ENCODE measurements at regions not wholly inside any gene's neighbourhood (a gene's known extent, or its start where the extent isn't known, plus 50 kb on each side); places are given as distances from the start of the nearest gene placed in this dataset.

DNA sequence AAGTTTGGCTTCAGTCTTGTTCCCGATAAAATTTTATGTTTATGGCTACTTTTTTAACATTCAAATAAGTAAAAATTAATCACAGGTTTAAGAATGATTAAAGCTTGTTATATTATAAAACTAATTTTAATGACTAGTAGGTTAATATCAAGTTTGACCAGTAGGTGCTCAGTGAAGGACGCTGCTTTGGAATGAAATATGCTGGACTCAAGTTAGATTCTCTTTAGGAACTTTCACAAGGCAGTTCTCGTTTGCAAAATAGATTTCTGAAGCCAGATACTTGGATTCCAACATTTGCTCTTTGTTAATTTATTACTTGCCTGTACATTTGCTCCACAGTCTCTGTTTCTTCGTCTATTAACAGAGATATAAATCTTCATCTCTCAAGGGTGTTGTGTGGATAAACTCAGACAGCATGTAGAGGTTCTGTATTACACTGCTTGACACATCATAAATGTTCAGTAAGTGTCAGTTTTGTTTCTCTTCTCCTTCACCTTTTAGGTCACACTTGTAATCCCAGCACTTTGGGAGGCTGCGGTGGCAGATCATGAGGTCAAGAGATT lies 432.8 kb upstream of the CHRM3 start:
- H3K27ac Mint-ChIP-seq = no peak overlapping the region
- POLR2A ChIA-PET = no interaction called here
- TF ChIP-seq, protein P1, sequence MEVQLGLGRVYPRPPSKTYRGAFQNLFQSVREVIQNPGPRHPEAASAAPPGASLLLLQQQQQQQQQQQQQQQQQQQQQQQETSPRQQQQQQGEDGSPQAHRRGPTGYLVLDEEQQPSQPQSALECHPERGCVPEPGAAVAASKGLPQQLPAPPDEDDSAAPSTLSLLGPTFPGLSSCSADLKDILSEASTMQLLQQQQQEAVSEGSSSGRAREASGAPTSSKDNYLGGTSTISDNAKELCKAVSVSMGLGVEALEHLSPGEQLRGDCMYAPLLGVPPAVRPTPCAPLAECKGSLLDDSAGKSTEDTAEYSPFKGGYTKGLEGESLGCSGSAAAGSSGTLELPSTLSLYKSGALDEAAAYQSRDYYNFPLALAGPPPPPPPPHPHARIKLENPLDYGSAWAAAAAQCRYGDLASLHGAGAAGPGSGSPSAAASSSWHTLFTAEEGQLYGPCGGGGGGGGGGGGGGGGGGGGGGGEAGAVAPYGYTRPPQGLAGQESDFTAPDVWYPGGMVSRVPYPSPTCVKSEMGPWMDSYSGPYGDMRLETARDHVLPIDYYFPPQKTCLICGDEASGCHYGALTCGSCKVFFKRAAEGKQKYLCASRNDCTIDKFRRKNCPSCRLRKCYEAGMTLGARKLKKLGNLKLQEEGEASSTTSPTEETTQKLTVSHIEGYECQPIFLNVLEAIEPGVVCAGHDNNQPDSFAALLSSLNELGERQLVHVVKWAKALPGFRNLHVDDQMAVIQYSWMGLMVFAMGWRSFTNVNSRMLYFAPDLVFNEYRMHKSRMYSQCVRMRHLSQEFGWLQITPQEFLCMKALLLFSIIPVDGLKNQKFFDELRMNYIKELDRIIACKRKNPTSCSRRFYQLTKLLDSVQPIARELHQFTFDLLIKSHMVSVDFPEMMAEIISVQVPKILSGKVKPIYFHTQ (CRISPR knock-in tag; IDR thresholded peaks at IDR 0.05) = no peak
- TF ChIP-seq, protein P2, sequence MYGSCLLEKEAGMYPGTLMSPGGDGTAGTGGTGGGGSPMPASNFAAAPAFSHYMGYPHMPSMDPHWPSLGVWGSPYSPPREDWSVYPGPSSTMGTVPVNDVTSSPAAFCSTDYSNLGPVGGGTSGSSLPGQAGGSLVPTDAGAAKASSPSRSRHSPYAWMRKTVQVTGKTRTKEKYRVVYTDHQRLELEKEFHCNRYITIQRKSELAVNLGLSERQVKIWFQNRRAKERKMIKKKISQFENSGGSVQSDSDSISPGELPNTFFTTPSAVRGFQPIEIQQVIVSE (CRISPR knock-in tag; IDR thresholded peaks at IDR 0.05; ENCODE audit: borderline replicate concordance) = peak; percentile 59; the same call in 1 of the 2 replicates
- H3K4me1 Mint-ChIP-seq = peaks cover 18% of the 10 kb centered on the region
- no peak overlapping the region for H3K4me3 Mint-ChIP-seq
- no peaks in the 10 kb centered on the region for H3K9me3 Mint-ChIP-seq
- ATAC-seq = no peak
- no peak for DNase-seq (ENCODE audit: low spot score)
- CTCF ChIA-PET = interaction anchor here (0.7 to 1.6 kb wide), 5 partner anchors 9 to 1102 kb away, joined by 3 to 6 read pairs (median 3); no protein-coding TSS in a partner anchor
- no peaks in the 10 kb centered on the region for H3K36me3 Mint-ChIP-seq
- H3K27me3 Mint-ChIP-seq (ENCODE audit: low read depth) = no peaks in the 10 kb centered on the region

DNA sequence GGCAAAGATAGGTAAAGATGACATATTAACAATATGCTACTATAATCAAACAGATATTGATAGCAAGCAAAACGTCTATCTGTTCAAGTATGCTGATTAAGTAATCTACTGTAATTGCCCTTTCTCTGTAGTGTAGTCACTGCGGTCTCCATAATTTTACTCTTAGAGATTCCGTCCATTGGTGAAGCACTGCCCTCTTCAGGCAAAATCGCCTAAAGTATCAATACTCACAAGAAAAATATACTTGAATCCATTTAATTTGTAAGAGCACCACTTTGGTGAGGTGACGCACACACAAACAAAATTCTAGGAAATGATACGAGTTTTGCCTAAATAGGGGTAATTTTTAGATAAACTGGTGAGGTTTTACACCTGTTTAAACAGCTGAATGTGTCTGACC lies 434.6 kb upstream of the CHRM3 start:
- DNase-seq (ENCODE audit: low spot score) = no peak
- peaks cover 18% of the 10 kb centered on the region for H3K4me1 Mint-ChIP-seq
- CTCF ChIA-PET = no interaction called here
- ATAC-seq = peak; percentile 72
- H3K27me3 Mint-ChIP-seq (ENCODE audit: low read depth) = no peaks in the 10 kb centered on the region
- no peaks in the 10 kb centered on the region for H3K36me3 Mint-ChIP-seq
- TF ChIP-seq RELA (CRISPR knock-in tag; IDR thresholded peaks at IDR 0.05; ENCODE audit: borderline replicate concordance) (no peak), ZNF416 (CRISPR knock-in tag; IDR thresholded peaks at IDR 0.05) (no peak), FOXJ3 (CRISPR knock-in tag; IDR thresholded peaks at IDR 0.05; ENCODE audit: borderline replicate concordance) (no peak), CBFB (CRISPR knock-in tag; IDR thresholded peaks at IDR 0.05; ENCODE audit: low read depth) (no peak), JUN (CRISPR knock-in tag; IDR thresholded peaks at IDR 0.05) (no peak), OVOL2 (CRISPR knock-in tag; IDR thresholded peaks at IDR 0.05; ENCODE audit: borderline replicate concordance) (no peak), SP1 (CRISPR knock-in tag; conservative IDR thresholded peaks at IDR 0.05) (no peak)
- TF ChIP-seq, protein P2 (CRISPR knock-in tag; IDR thresholded peaks at IDR 0.05; ENCODE audit: borderline replicate concordance) = no peak
- TF ChIP-seq, protein P3, sequence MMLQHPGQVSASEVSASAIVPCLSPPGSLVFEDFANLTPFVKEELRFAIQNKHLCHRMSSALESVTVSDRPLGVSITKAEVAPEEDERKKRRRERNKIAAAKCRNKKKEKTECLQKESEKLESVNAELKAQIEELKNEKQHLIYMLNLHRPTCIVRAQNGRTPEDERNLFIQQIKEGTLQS (CRISPR knock-in tag; conservative IDR thresholded peaks at IDR 0.05) = no peak
- TF ChIP-seq, protein P4, sequence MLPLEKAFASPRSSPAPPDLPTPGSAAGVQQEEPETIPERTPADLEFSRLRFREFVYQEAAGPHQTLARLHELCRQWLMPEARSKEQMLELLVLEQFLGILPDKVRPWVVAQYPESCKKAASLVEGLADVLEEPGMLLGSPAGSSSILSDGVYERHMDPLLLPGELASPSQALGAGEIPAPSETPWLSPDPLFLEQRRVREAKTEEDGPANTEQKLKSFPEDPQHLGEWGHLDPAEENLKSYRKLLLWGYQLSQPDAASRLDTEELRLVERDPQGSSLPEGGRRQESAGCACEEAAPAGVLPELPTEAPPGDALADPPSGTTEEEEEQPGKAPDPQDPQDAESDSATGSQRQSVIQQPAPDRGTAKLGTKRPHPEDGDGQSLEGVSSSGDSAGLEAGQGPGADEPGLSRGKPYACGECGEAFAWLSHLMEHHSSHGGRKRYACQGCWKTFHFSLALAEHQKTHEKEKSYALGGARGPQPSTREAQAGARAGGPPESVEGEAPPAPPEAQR (CRISPR knock-in tag; IDR thresholded peaks at IDR 0.05) = no peak
- TF ChIP-seq, protein P5, sequence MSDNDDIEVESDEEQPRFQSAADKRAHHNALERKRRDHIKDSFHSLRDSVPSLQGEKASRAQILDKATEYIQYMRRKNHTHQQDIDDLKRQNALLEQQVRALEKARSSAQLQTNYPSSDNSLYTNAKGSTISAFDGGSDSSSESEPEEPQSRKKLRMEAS (CRISPR knock-in tag; IDR thresholded peaks at IDR 0.05) = no peak
- TF ChIP-seq, protein P6, sequence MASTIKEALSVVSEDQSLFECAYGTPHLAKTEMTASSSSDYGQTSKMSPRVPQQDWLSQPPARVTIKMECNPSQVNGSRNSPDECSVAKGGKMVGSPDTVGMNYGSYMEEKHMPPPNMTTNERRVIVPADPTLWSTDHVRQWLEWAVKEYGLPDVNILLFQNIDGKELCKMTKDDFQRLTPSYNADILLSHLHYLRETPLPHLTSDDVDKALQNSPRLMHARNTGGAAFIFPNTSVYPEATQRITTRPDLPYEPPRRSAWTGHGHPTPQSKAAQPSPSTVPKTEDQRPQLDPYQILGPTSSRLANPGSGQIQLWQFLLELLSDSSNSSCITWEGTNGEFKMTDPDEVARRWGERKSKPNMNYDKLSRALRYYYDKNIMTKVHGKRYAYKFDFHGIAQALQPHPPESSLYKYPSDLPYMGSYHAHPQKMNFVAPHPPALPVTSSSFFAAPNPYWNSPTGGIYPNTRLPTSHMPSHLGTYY (CRISPR knock-in tag; IDR thresholded peaks at IDR 0.05) = no peak
- TF ChIP-seq, protein P7, sequence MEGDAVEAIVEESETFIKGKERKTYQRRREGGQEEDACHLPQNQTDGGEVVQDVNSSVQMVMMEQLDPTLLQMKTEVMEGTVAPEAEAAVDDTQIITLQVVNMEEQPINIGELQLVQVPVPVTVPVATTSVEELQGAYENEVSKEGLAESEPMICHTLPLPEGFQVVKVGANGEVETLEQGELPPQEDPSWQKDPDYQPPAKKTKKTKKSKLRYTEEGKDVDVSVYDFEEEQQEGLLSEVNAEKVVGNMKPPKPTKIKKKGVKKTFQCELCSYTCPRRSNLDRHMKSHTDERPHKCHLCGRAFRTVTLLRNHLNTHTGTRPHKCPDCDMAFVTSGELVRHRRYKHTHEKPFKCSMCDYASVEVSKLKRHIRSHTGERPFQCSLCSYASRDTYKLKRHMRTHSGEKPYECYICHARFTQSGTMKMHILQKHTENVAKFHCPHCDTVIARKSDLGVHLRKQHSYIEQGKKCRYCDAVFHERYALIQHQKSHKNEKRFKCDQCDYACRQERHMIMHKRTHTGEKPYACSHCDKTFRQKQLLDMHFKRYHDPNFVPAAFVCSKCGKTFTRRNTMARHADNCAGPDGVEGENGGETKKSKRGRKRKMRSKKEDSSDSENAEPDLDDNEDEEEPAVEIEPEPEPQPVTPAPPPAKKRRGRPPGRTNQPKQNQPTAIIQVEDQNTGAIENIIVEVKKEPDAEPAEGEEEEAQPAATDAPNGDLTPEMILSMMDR (IDR thresholded peaks at IDR 0.05) = no peak
- TF ChIP-seq, protein P8, sequence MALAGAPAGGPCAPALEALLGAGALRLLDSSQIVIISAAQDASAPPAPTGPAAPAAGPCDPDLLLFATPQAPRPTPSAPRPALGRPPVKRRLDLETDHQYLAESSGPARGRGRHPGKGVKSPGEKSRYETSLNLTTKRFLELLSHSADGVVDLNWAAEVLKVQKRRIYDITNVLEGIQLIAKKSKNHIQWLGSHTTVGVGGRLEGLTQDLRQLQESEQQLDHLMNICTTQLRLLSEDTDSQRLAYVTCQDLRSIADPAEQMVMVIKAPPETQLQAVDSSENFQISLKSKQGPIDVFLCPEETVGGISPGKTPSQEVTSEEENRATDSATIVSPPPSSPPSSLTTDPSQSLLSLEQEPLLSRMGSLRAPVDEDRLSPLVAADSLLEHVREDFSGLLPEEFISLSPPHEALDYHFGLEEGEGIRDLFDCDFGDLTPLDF (CRISPR knock-in tag; IDR thresholded peaks at IDR 0.05) = no peak
- TF ChIP-seq, protein P9, sequence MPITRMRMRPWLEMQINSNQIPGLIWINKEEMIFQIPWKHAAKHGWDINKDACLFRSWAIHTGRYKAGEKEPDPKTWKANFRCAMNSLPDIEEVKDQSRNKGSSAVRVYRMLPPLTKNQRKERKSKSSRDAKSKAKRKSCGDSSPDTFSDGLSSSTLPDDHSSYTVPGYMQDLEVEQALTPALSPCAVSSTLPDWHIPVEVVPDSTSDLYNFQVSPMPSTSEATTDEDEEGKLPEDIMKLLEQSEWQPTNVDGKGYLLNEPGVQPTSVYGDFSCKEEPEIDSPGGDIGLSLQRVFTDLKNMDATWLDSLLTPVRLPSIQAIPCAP (CRISPR knock-in tag; IDR thresholded peaks at IDR 0.05) = no peak
- H3K4me3 Mint-ChIP-seq = no peak overlapping the region
- POLR2A ChIA-PET = no interaction called here
- H3K27ac Mint-ChIP-seq = no peak overlapping the region
- H3K9me3 Mint-ChIP-seq = no peaks in the 10 kb centered on the region
